ENCODE measurements at regions not wholly inside any gene's neighbourhood (a gene's known extent, or its start where the extent isn't known, plus 50 kb on each side); places are given as distances from the start of the nearest gene placed in this dataset.
"Not testable (repeated sequence)": the region's sequence is repeated elsewhere in the genome, so short reads cannot be mapped to it uniquely, and the experiment has no call there.

GRCh38 chr6:128736780-128737179 lies 146.2 kb upstream of the LAMA2 start:
- DNase-seq (ENCODE audit: low spot score): no peak

GRCh38 chr6:128731249-128732165 lies 151.4 kb upstream of the LAMA2 start:
- DNase-seq (ENCODE audit: low spot score): peak; percentile 30

GRCh38 chr6:128727500-128727899 lies 155.4 kb upstream of the LAMA2 start:
- no peak for DNase-seq (ENCODE audit: low spot score)

DNA sequence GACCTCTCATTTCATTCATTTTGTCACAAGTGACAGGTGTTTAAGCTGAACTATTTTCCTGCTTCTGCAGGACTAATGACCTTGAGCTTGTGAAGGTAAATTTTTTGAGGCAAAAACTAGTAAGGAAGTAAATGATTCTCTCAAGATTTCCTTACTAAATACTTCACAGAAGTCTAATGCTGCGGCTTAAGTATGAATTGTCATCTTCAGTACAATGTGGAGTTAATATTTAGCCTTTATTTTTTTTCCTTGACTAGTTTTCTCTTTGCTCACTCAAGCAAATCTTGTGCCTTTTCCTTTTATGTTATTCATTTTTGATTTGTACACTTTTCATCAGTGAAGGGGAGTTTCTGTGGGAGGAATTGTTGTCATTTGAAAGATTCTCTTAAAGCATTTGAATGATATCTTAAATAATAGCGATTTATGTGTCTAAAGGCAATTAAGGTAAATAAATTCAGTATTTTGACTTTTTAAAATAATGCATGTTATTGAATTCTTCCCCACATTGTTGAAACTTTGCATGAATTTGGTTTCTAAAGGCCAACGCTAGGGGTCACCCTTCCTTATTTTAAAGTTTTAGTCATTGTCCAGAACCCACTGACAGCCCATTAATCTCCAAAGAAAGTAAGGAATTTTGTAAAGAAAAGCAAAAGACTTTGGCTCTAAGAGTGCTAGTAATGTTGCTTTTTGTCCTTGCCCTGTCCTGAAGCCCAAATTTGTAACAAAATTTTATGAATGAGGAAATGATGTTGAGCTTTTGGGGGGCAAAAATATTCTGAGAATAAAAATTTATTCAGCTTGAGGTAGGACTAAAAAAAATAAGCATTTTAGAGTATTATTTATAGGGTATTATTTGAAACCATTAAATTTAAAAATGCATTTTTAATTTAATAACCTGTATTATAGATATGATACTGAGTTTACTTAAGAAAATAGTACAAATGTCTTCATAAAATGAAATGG lies 157.4 kb upstream of the LAMA2 start:
- DNase-seq (ENCODE audit: low spot score): no peak

DNA sequence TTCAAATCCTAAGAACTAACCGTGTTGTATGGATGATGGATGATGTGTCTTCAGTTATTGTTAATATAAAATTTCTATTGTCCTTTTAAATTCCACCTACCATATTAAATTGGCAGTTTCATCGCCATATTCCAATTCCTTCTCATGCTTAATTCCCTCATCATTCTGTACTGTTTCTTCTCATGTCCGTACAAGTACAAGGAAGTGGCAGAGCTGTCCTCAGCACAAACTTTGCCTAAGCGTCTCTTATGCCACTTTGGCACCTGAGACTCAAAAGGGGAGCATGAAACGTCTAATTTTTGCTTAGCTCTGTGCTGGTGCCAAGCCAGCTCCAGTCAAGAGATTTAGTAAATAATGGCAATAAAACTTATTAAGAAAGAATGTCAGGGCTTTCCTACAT lies 158.2 kb upstream of the LAMA2 start:
- DNase-seq (ENCODE audit: low spot score): no peak

DNA sequence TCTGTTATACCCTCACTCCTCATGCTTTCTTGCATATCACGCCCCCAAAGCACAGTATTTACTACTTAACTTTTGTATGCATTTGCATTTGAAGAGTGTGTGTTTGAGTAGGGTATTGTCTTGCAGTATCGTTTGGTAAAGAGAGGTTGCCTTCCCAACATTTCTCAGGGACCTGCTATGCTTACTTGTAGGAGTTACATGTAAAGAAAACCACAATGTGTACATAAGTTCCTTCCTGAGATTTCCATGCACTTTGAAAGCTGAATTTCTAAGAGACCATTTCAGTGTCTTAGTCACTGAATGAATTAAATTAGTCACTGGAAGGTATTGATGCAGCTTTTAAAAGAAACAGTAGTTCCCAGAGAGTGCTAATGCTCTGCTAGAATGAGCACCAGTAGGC lies 159.3 kb upstream of the LAMA2 start:
- DNase-seq (ENCODE audit: low spot score): no peak

DNA sequence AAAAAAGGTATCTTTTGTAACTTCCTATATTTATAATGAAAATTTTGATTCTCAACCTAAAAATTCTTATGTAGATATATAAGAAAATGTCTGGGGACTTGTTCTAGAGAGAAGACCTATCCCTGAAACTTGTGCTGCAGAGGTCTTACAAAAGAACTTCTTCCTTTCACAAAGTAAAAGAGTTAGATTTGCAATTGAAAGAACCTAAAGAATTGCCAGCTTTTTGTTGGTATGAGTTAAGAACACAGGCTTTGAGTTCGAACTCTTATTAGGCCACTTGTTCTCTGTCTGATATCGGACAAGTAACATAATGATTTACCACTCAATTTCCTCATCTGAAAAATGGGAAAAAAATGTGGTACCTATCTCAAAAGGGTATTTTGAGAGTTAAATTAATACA lies 162.0 kb upstream of the LAMA2 start:
- no peak for DNase-seq (ENCODE audit: low spot score)

GRCh38 chr6:128719786-128720185 lies 163.2 kb upstream of the LAMA2 start:
- no peak for DNase-seq (ENCODE audit: low spot score)

DNA sequence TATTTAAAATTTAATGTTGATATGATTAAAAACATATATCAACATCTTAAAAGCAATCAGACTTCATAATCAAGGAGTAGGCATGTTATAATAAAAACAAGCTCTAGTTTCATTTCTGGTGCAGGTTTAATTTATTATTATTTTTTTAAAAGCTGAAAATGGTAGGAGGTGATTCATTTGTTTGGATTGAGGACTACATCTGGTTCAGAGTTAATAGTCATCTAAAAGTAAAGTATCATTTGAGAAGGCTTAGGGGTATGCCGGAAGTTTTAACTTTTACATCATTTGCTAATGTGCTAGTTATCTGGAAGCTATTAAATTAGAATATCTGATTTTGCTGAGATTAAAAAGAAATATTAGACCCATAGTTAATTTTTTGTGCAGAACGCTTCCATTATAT lies 169.5 kb upstream of the LAMA2 start:
- no peak for DNase-seq (ENCODE audit: low spot score)

DNA sequence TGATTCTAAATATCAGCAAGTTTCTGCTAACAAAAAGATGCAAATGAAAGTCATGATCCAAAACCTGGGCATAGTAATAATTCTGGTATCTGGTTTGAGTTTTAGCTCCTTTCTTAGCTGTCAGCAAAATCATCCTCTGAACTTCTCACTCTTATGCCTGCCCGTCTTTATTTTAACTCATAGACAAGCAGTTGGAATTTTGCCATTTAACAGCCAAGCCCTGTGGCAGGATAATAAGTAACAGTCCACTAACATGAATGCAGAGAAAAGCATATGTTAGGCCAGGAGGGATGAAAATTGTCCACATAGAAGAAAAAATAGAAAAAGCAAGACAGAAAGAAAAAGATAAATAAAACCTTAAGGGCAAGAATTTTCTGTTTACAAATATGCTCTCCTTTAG lies 170.0 kb upstream of the LAMA2 start:
- no peak for DNase-seq (ENCODE audit: low spot score)

DNA sequence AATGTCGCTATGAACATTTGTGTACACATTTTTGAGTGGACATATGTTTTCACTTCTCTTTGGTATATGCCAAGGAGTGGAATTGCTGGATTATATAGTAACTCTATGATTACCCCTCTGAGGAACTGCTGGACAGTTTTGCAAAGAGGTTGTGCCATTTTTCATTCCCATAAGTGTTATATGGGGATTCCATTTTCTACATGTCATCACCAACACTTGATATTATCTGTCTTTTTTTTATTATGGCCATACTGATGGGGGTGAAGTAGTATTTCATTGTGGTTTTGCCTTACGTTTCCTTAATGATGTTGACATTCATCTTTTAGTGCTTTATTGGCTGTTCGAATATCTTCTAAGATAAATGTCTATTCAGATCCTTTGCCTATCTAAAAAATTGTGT lies 171.8 kb upstream of the LAMA2 start:
- no peak for DNase-seq (ENCODE audit: low spot score)

GRCh38 chr6:128710315-128710714 lies 172.6 kb upstream of the LAMA2 start:
- no peak for DNase-seq (ENCODE audit: low spot score)

DNA sequence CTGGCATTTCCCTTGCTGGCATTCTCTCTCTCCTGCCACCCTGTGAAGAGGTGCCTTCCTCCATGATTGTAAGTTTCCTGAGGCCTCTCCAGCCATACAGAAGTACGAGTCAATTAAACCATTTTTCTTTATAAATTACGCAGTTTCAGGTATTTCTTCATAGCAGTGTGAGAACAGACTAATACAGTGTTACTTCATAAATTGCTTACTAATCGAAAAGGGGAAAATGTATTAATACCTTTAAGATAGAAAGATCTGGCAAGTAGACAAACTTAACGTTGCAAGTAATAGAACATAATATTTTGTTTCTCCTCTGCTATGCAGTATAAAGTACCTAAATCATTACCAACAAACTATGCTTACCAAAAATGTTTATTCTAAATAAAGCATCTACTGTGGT lies 178.3 kb upstream of the LAMA2 start:
- no peak for DNase-seq (ENCODE audit: low spot score)

DNA sequence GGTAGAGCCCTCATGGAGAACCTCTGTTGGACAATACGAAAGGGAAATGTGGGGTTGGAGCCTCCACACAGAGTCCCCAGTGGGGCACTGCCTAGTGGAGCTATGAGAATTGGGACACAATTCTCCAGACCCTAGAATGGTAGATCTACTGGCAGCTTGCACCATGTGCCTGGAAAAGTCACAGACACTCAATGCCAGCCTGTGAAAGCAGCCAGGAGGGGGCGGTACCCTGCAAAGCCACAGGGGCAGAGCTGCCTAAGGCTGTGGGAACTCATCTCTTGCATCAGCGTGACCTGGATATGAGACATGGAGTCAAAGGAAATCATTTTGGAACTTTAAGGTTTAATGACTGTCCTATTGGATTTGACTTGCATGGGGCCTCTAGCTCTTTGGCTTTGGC lies 179.1 kb upstream of the LAMA2 start:
- not testable (repeated sequence) for DNase-seq (ENCODE audit: low spot score)

GRCh38 chr6:128696691-128697689 lies 176.6 kb upstream of the PTPRK start:
- no peak for DNase-seq (ENCODE audit: low spot score)

DNA sequence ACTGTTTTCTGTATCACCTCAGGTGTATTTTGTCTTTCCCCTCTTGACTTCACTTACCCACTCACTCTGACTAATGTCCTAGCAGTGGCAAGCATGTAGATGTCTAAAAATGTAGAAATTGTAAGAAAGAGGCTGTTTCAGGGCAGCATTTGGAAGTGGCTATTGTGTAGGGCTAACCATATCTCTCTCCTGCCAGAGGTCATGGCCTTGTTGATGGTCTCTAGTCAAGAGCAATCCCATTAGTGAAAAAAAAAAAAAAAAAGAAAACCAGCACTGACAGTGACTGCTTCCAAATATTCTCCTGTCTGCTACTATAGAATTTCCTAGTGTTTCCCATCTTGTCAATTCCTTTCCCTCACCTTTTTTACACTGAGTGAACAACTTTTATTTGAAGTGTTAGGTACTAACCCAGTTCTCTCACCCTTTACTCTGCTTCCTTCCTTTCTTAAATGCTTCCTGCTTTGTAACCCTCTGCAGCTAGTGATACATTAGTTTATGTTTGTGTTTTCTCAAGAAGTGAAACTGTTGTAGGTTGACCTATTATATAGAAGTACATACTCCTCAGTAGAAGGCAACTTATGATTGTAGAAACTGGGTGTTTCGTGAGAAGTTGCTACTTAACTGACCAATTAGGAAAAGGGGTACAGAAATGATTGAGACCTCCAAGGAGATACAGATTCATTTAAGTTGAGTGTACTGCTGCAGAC lies 174.1 kb upstream of the PTPRK start:
- no peak for DNase-seq (ENCODE audit: low spot score)

DNA sequence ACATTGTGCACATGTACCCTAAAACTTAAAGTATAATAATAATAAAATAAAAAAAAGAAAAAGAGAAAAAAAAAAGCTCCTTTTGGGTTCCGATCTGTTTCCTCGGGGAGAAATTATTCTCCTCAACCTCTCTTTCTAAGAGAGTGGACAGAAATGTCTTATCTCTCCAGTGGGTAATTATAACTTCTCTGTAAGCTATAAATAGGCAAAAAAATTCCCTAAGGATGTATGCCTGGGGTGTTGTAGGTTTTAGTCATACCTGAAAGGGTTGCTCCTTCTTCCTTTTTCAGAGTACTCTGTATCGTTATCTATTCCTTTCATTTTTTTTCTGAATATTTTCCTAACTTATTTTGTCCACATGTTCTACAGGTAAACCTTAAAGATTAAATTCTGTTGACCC lies 169.7 kb upstream of the PTPRK start:
- no peak for DNase-seq (ENCODE audit: low spot score)

- DNase-seq (ENCODE audit: low spot score): no peak
Measured at GRCh38 chr6:128686084-128686483, 165.7 kb upstream of the PTPRK start.

GRCh38 chr6:128676456-128676855 lies 156.1 kb upstream of the PTPRK start:
- no peak for DNase-seq (ENCODE audit: low spot score)

DNA sequence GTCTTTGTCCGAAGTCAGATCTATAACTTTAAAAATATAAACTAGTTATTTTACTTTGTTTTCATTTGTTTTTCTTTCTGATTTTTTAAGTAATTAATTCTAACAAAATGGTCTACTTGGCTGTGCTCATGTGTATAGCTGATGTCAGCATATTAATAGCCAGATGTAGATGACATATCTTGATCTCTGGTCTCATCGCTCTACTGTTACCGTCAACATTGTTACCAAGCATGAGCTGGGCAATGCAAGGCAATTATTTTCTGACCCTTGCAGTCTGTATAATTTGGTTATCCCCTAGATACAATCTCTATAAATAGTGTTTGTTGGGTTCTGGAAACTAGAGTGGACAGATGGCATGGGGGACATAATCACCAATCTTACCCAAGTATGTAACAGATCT lies 151.6 kb upstream of the PTPRK start:
- DNase-seq (ENCODE audit: low spot score): no peak

- DNase-seq (ENCODE audit: low spot score): no peak
Measured at GRCh38 chr6:128667339-128667858, 147.0 kb upstream of the PTPRK start.
